COR-L47 (cell line): ENCODE measurements at regions not wholly inside any gene's neighbourhood (a gene's known extent, or its start where the extent isn't known, plus 50 kb on each side); places are given as distances from the start of the nearest gene placed in this dataset.
"Not testable (repeated sequence)": the region's sequence is repeated elsewhere in the genome, so short reads cannot be mapped to it uniquely, and the experiment has no call there.

ENCODE experiments used
- DNase-seq: peaks from one replicate; lab custom pipeline; 2025; lab: John Stamatoyannopoulos, UW

DNA sequence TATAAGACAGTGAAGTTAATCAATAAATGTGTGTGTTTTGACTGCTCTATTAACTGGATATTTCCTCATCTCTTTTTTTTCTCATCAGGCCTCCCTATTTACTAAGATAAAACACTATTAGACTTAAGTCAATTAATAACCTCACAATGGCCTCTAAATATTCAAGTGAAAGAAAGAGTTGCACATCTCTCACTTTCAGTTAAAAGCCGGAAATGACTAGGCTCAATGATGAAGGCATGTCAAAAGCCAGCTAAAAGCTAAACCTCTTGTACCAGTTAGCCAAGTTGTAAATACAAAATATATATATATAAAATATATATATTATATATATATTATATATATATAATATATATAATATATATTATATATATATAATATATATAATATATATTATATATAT is 127.0 kb upstream of the MEOX2 start:
- no peak for DNase-seq

DNA sequence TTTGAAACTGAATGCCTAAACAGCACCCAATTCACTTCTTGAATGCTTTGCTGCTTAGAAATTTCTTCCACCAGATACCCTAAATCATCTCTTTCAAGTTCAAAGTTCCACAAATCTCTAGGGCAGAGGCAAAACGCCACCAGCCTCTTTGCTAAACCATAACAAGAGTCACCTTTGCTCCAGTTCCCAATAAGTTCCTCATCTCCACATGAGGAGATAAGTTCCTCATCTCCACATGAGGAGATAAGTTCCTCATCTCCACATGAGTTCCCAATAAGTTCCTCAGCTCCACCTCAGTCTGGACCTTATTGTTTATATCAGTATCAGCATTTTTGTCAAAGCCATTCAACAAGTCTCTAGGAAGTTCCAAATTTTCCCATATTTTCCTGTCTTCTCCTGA is 123.9 kb upstream of the MEOX2 start:
- not testable (repeated sequence) for DNase-seq

GRCh38 chr7:15809936-15810335 is 123.5 kb upstream of the MEOX2 start:
- not testable (repeated sequence) for DNase-seq

DNA sequence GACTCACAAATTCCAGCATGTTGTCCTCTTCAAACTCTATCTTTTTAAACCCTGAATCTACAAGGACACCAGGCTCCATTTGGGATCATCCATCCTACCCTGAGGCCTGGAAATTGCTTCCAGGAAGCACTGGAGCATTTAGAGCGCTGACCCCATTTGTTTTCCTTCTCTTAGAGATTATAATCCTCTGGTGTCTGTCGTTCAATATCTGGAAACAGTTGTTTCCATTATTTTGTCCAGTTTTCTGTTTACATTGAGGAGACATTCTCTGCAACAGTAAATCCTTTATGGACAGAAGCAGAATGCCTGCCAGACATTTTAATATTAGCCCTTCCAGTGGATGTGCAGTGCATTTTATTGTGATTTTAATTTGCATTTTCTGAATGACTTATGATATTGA is 119.4 kb upstream of the MEOX2 start:
- no peak for DNase-seq

GRCh38 chr7:15802425-15802824 is 115.9 kb upstream of the MEOX2 start:
- DNase-seq = no peak

DNA sequence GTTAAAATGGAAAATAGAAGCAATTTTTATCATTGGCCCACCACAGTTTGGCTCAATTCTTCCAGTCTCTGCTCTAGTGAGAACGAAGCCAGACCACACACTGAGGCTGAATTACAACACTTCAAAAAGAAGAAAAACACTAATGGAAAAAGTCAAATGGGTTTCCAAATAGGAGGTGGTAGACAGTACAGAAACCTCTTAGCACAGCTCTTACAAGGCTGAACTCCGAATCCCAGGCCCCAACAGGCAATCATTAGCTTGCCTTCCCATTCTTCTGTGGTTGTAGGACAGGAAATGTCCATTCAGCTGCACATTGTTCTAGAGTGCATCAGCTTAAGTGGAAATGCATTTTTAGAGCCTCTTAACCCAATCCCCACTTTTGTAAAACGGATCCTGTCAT is 115.1 kb upstream of the MEOX2 start:
- DNase-seq = no peak

DNA sequence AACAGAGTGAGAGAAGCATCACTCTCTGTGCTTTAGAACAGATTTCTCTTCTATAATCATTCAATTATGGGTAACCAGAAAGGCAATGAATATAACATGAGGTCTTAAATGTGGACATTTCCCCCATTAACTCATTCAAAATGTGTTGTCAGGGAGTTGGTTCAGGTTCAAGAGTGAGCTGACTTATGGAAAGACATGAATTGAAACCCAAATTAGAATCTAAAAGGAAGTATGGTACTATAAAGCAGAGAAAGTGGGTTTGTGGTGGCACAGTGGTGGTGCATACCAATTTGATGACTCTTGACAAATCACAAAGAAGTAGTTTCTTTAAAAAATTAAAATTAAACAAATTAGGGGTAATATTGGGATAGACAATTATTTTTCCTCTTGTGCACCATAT is 114.6 kb upstream of the MEOX2 start:
- no peak for DNase-seq

- no peak for DNase-seq
Observed at GRCh38 chr7:15798081-15798480, 111.6 kb upstream of the MEOX2 start.

DNA sequence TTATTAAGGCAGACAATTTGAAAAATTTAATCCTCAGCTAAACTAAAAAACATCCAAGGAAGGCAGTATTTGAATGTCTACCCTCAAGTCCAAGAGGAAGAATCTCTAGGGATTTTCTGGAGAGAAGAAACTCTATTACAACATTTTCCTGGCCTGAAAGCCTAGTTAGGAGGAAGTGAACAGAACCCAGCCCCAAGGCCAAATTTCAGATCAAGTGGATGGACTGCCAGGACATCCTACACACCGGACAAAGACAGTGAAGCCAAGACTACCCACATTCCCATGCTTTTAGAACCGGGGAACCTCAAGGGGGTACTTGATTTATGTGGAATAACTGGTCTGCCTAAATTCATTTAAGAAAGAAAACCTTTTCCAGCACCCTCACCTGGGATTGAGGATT is 108.9 kb upstream of the MEOX2 start:
- DNase-seq = no peak

DNA sequence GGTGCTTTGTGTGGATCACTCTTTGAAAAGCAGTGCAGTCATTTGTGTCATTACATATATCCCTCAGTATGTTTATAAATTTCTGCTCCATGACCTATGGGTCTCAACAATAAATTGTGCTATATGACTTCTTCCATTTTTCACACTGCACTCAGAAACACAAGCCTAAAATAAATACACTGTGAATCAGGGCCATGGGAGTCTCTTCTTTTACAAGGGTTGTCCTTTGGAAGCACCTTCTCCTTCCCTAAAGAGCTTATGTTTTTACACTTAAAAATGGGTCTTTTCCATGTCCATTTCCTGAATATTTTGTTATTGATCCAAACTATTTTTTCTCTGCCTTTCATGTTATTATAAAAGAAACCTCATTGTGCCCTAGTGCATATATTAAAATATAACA is 108.3 kb upstream of the MEOX2 start:
- DNase-seq = no peak

- no peak for DNase-seq
Observed at GRCh38 chr7:15784694-15785030, 98.2 kb upstream of the MEOX2 start.

DNA sequence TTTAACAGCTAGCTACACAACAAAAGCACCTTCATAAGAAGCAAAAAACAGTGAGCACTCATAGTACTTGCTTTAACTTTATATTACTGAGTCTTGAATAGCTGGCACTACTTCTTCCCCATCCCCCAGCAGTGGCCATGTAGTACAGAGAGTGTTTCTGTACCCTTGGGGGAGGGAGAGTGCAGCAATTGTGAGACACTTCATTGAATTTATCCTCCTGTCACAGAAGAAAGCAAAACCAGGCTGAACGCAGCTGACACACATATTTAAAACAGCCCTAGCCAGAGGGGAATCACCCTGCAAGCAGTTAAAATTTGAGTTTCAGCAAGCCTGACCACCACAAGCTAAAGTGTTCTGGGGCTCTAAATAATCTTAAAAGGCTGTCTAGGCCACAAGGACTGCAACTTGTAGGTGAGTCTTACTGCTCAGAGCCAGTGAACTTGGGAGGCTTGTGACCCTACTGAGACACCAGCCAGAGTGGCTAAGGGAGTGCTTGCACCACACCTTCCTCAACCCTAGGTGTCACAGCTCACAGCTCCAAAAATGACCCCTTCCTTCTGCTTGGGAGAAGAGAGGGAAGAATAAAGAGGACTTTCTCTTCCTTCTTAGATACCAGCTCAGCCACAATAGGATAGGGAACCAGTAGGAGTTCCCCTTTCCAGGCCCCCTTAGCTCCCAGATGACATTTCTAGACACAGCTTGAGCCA is 97.7 kb upstream of the MEOX2 start:
- DNase-seq = no peak

- DNase-seq = no peak
Observed at GRCh38 chr7:15782656-15783055, 96.2 kb upstream of the MEOX2 start.

DNA sequence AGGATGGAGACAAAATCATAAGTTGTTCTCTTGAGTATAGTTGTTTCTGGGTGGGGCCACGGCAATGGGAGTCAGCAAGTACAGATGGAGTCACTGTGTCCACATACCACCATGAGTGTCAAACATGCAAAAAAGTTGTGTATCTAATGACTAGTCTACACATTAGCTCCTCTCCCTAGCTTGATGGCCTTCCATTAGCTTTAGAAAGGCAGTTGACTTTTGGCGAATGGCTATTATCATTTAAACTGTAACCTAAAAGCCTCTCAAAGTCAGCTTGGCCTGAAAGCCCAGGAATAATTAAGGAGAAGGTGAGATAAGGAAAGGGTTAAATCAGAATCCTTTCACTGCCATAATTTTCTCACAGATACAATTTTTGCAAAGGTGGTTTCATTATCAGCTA is 95.5 kb upstream of the MEOX2 start:
- no peak for DNase-seq

DNA sequence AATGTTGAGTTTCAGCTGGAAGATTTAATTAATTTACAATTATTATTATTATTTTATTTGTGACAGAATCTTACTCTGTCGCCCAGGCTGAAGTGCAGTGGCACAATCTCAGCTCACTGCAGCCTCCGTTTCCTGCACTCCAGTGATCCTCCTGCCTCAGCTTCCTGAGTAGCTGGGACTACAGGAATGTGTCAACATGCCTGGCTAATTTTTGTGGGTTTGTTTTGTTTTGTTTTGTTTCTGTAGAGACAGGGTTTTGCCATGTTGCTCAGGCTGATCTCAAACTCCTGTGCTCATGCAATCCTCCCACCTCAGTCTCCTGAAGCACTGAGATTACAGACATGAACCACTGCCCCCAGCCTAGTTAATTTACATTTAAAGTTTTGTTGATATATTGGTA is 93.8 kb upstream of the MEOX2 start:
- DNase-seq = no peak

GRCh38 chr7:15778191-15778590 is 91.7 kb upstream of the MEOX2 start:
- DNase-seq = no peak

DNA sequence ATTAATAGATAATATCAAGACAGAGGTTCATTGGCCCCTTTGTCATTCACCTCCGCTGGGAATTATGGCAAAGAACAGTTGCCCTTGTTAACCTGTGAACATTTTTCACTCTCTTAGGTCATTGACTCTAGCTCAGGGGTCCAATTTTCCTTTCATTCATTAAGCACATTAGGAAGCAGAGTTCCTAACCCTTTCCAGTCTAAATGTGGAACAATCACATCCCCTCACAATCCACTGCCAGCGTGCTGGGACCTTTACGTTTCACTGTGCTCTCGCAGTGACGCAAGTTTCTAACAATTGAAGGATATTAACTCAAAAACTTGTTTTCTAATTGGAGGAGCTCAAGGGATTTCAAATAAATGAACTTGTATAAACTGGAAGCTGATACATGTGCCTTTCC is 79.3 kb upstream of the MEOX2 start:
- no peak for DNase-seq

- DNase-seq = no peak
Observed at GRCh38 chr7:15764851-15765382, 78.4 kb upstream of the MEOX2 start.

DNA sequence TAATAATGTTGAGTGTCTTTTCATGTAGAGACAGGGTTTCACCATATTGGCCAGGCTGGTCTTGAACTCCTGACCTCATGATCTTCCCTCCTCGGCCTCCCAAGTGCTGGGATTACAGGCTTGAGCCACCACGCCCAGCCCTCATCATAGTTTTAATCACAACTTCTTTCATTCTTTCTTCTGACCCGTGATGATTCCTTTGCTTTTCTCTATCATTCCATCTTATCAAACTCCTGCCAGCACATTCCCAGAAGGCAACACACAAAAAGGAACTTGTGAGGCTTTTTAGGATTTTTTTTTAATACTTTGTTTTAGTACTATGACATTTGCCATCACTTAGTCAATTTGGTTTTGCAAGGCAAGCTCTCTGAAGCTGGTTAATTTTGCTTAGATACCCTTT is 77.5 kb upstream of the MEOX2 start:
- DNase-seq = no peak

DNA sequence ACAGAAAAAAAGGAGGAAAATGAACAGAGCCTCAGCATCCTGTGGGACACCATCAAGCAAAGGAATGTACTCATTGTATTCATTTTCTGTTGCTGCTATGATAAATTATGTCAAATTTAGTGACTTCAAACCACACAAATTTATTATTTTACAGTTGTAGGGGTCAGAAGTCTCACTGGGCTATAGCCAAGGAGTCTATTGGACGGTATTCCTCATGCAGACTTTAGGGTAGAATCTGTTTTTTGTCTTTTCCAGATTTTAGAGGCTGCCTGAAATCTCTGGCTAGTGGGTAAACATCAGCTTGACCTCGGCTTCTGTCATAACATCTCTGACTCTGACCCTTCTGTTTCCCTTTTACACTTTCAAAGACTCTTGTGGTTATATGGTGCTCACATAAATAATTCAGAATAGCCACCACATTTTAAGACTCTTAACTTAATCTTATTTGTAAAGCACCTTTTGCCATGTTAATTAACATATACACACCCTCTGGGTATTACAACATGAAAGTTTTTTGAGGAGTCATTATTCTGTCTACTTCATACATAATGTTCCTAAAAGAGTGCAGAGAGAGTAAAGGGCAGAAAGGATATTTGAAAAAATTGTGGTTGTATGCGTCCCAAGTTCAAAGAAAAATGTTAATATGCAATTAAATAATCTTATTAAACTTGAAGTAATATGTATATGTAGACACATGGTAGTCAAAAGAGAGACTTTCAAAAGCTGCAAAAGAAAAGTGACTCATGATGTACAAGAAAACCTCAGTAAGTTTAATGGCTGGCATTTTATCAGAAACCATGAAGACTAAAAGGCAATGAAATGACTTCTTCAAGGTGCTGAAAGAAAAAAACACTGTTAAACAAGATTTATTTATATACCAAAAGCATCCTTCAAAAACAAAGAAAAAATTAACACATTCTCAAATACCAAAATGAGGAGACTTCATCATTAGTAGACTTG is 70.8 kb upstream of the MEOX2 start:
- DNase-seq = no peak

DNA sequence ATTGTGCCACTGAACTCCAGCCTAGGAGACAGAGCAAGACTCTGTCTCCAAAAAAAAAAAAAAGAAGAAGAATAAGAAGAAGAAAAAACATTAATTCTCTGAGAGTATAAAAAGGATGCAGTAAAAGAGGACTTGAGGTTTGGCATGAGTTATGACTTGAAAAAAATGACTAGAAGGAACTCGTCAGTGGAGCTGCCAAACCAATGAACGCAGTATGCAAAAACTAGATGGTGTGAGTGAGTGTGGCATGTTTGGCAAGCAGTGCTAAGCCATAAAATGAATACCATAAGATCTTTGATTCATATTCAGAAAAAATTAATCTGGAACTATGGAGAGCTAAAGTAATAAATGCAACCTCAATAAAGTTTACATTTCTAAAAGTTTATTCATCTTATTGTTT is 68.6 kb upstream of the MEOX2 start:
- no peak for DNase-seq

- DNase-seq = no peak
Observed at GRCh38 chr7:15753887-15754579, 67.5 kb upstream of the MEOX2 start.

- DNase-seq = no peak
Observed at GRCh38 chr7:15752377-15752776, 65.9 kb upstream of the MEOX2 start.
